GM12891 (cell line): ENCODE measurements at regions not wholly inside any gene's neighbourhood (a gene's known extent, or its start where the extent isn't known, plus 50 kb on each side); places are given as distances from the start of the nearest gene placed in this dataset.

Source experiments
- POLR2A ChIP-seq: IDR thresholded peaks from 2 replicates; pipeline ENCODE4 v1.6.1; 2011; ENCODE audit warnings: low read depth, low read length, control low read depth
- POLR2AphosphoS5 ChIP-seq: IDR thresholded peaks from 2 replicates; pipeline ENCODE4 v1.6.1; 2011; ENCODE audit warnings: low read depth, low read length, control low read depth
- TAF1 ChIP-seq: IDR thresholded peaks from 2 replicates; pipeline ENCODE4 v1.6.1; 2011; ENCODE audit warnings: low read depth, low read length, control low read depth

DNA sequence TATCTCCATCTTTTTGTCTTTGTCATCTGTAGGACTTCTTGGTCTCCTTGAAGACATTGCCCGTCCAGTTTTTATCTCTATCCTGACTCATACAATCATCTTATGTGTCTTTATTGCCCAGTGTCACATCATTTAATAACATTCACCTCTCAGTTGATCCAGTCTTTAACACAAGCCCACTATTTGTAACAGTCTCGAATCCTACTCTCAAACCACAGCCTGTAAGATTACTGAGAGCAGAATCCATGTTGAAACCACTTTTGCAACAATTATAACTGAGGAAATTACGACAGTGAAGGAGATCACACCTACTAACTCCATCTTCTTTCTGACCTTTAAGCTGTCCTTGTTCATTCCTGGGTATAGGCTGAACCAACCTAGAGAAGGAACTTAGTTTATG lies 1206.0 kb upstream of the ZEB2 start:
- TF ChIP-seq POLR2A (no peak), TAF1 (no peak), POLR2AphosphoS5 (no peak)
